ENCODE measurements at regions not wholly inside any gene's neighbourhood (a gene's known extent, or its start where the extent isn't known, plus 50 kb on each side); places are given as distances from the start of the nearest gene placed in this dataset.

DNA sequence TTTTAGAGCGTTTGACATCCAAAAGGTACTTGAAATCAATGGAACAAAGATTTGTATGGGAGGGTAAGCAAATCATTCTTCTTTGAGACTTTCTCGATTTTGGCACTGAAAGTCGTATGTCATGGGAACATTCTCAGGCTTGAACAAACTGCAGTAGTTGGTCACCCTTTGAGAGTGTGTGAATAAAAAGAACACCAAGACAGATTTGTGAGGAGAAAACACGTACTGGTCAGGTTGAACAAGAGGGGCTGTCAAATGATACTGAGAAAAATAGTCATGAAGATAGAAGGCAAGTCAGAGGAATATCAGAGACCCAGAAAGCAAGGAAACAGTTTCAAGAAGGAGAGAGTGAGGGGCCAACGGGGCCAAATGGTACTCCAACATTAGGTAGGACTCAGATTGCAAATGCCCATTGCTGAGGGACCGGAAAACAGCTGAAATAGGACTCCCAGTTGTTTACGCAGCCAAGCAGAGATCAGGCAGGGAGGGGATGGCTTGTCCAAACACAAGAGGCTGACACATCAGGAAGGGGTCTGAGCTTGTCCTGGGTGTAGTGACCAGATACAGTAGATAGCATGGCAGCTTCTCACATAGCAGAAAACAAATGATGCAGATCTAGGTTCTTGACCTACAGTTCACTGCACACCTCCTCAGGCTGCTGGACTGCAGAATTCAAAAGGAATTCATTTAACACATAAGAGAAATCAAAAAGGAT, 74.5 kb upstream of the MYOCD start:
- ChIA-PET CTCF (no interaction called here), POLR2A (no interaction called here)
- DNase-seq (ENCODE audit: low read depth, low spot score) (no peak), ATAC-seq (no peak)
- no peaks in the 10 kb centered on the region for H3K9me3 ChIP-seq (ENCODE audit: control insufficient read depth, insufficient read depth, low read depth, low read length)
- H3K27me3 ChIP-seq (ENCODE audit: control insufficient read depth, insufficient read depth, low read length): no peaks in the 10 kb centered on the region
- no peaks in the 10 kb centered on the region for H3K36me3 ChIP-seq (ENCODE audit: control insufficient read depth, insufficient read depth, low read length)
- no peak overlapping the region for H3K4me3 ChIP-seq (ENCODE audit: low read depth in 2 of 2, low read length in 2 of 2)
- BruUV-seq (replicated peaks): no TSS peak
- TF ChIP-seq POLR2AphosphoS5 (IDR thresholded peaks at IDR 0.05; ENCODE audit: low read depth, low read length) (no peak), TCF7L2 (IDR thresholded peaks at IDR 0.05; ENCODE audit: low read depth, low read length) (no peak), SIN3A (IDR thresholded peaks at IDR 0.05; ENCODE audit: borderline replicate concordance, insufficient read depth, low read depth, low read length) (no peak)
- TF ChIP-seq, protein P1, sequence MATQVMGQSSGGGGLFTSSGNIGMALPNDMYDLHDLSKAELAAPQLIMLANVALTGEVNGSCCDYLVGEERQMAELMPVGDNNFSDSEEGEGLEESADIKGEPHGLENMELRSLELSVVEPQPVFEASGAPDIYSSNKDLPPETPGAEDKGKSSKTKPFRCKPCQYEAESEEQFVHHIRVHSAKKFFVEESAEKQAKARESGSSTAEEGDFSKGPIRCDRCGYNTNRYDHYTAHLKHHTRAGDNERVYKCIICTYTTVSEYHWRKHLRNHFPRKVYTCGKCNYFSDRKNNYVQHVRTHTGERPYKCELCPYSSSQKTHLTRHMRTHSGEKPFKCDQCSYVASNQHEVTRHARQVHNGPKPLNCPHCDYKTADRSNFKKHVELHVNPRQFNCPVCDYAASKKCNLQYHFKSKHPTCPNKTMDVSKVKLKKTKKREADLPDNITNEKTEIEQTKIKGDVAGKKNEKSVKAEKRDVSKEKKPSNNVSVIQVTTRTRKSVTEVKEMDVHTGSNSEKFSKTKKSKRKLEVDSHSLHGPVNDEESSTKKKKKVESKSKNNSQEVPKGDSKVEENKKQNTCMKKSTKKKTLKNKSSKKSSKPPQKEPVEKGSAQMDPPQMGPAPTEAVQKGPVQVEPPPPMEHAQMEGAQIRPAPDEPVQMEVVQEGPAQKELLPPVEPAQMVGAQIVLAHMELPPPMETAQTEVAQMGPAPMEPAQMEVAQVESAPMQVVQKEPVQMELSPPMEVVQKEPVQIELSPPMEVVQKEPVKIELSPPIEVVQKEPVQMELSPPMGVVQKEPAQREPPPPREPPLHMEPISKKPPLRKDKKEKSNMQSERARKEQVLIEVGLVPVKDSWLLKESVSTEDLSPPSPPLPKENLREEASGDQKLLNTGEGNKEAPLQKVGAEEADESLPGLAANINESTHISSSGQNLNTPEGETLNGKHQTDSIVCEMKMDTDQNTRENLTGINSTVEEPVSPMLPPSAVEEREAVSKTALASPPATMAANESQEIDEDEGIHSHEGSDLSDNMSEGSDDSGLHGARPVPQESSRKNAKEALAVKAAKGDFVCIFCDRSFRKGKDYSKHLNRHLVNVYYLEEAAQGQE (IDR thresholded peaks at IDR 0.05; ENCODE audit: insufficient read depth in 1 of 2, low read depth in 2 of 2, low read length in 1 of 2): no peak
- TF ChIP-seq, protein P2, sequence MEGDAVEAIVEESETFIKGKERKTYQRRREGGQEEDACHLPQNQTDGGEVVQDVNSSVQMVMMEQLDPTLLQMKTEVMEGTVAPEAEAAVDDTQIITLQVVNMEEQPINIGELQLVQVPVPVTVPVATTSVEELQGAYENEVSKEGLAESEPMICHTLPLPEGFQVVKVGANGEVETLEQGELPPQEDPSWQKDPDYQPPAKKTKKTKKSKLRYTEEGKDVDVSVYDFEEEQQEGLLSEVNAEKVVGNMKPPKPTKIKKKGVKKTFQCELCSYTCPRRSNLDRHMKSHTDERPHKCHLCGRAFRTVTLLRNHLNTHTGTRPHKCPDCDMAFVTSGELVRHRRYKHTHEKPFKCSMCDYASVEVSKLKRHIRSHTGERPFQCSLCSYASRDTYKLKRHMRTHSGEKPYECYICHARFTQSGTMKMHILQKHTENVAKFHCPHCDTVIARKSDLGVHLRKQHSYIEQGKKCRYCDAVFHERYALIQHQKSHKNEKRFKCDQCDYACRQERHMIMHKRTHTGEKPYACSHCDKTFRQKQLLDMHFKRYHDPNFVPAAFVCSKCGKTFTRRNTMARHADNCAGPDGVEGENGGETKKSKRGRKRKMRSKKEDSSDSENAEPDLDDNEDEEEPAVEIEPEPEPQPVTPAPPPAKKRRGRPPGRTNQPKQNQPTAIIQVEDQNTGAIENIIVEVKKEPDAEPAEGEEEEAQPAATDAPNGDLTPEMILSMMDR (IDR thresholded peaks at IDR 0.05): no peak
- H3K4me1 ChIP-seq (ENCODE audit: control insufficient read depth, insufficient read depth, low read length): no peaks in the 10 kb centered on the region
- H3K27ac ChIP-seq (ENCODE audit: low read length): no peak overlapping the region
- in situ Hi-C loops (cut with HindIII; ENCODE audit: low pct_unique_long_range_greater_than_20kb, low sequenced_read_pairs) (no loop called here), intact Hi-C loops (cut with micrococcal nuclease; ENCODE audit: unreplicated experiment) (no loop called here)

DNA sequence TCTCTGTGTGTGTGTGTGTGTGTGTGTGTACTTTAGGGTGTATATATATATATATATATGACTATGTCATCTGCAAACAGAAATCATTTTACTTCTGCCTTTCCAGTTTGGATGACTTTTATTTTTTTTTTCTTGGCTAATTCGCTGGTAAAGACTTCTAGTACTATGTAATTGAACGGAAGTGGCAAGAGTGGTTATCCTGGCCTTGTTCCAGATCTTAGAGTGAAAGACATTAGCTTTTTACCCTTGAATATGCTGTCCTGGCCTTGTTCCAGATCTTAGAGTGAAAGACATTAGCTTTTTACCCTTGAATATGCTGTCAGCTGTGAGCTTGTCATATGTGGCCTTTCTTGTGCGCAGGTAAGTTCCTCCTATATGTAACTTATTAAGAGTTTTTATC, 72.7 kb upstream of the MYOCD start:
- H3K4me3 ChIP-seq (ENCODE audit: low read depth in 2 of 2, low read length in 2 of 2): no peak overlapping the region
- TF ChIP-seq POLR2AphosphoS5 (IDR thresholded peaks at IDR 0.05; ENCODE audit: low read depth, low read length) (no peak), TCF7L2 (IDR thresholded peaks at IDR 0.05; ENCODE audit: low read depth, low read length) (no peak), SIN3A (IDR thresholded peaks at IDR 0.05; ENCODE audit: borderline replicate concordance, insufficient read depth, low read depth, low read length) (no peak)
- TF ChIP-seq, protein P1 (IDR thresholded peaks at IDR 0.05; ENCODE audit: insufficient read depth in 1 of 2, low read depth in 2 of 2, low read length in 1 of 2): no peak
- TF ChIP-seq, protein P2 (IDR thresholded peaks at IDR 0.05): no peak
- H3K9me3 ChIP-seq (ENCODE audit: control insufficient read depth, insufficient read depth, low read depth, low read length): no peaks in the 10 kb centered on the region
- H3K36me3 ChIP-seq (ENCODE audit: control insufficient read depth, insufficient read depth, low read length): no peaks in the 10 kb centered on the region
- intact Hi-C loops (cut with micrococcal nuclease; ENCODE audit: unreplicated experiment): no loop called here
- no peaks in the 10 kb centered on the region for H3K4me1 ChIP-seq (ENCODE audit: control insufficient read depth, insufficient read depth, low read length)
- POLR2A ChIA-PET: no interaction called here
- no TSS peak for BruUV-seq (replicated peaks)
- no peak overlapping the region for H3K27ac ChIP-seq (ENCODE audit: low read length)
- DNase-seq (ENCODE audit: low read depth, low spot score): no peak
- no peaks in the 10 kb centered on the region for H3K27me3 ChIP-seq (ENCODE audit: control insufficient read depth, insufficient read depth, low read length)
- CTCF ChIA-PET: no interaction called here
- no peak for ATAC-seq
- in situ Hi-C loops (cut with HindIII; ENCODE audit: low pct_unique_long_range_greater_than_20kb, low sequenced_read_pairs): no loop called here
